RWPE2 (cell line): ENCODE measurements at regions not wholly inside any gene's neighbourhood (a gene's known extent, or its start where the extent isn't known, plus 50 kb on each side); places are given as distances from the start of the nearest gene placed in this dataset.

Source experiments
- ATAC-seq: fragments of 200-7000 bp; cut with Tn5 transposase; 3 replicates; pipeline ENCODE4 v1.9.1; 2021; ENCODE audit warnings: low read depth
- DNase-seq: peaks from one replicate; pipeline ENCODE4 v3.0.0-alpha.2; 2020; ENCODE audit warnings: low spot score
- H3K27ac ChIP-seq: fragments of 450-650 bp; 2 replicates; pipeline ENCODE4 v1.5.1; 2017; ENCODE audit warnings: mild to moderate bottlenecking; ENCODE audit not compliant: poor library complexity, severe bottlenecking
- H3K27me3 ChIP-seq: fragments of 250-450 bp; sonication (Bioruptor Pico); 2 replicates; pipeline ENCODE4 v1.5.1; 2021; ENCODE audit warnings: mild to moderate bottlenecking, moderate library complexity; ENCODE audit not compliant: insufficient read depth, poor library complexity, severe bottlenecking
- H3K36me3 ChIP-seq: fragments of 250-450 bp; sonication (Bioruptor Pico); 2 replicates; pipeline ENCODE4 v1.5.1; 2020; ENCODE audit warnings: low read depth, mild to moderate bottlenecking, moderate library complexity
- H3K4me1 ChIP-seq: fragments of 250-450 bp; sonication (Bioruptor Pico); 2 replicates; pipeline ENCODE4 v1.5.1; 2021; ENCODE audit warnings: mild to moderate bottlenecking, moderate library complexity; ENCODE audit not compliant: insufficient read depth, poor library complexity, severe bottlenecking
- H3K4me3 ChIP-seq: fragments of 250-450 bp; sonication (Bioruptor Pico); 2 replicates; pipeline ENCODE4 v1.5.1; 2021; ENCODE audit warnings: mild to moderate bottlenecking, moderate library complexity; ENCODE audit not compliant: severe bottlenecking
- H3K9me3 ChIP-seq: fragments of 250-450 bp; sonication (Bioruptor Pico); 2 replicates; pipeline ENCODE4 v1.5.1; 2021; ENCODE audit warnings: mild to moderate bottlenecking, moderate library complexity; ENCODE audit not compliant: severe bottlenecking
- TF ChIP-seq, protein P1 (sequence below): fragments of 450-650 bp; IDR thresholded peaks from one replicate; pipeline ENCODE4 v1.5.1; 2017; ENCODE audit warnings: mild to moderate bottlenecking, moderate library complexity; ENCODE audit not compliant: poor library complexity, severe bottlenecking

DNA sequence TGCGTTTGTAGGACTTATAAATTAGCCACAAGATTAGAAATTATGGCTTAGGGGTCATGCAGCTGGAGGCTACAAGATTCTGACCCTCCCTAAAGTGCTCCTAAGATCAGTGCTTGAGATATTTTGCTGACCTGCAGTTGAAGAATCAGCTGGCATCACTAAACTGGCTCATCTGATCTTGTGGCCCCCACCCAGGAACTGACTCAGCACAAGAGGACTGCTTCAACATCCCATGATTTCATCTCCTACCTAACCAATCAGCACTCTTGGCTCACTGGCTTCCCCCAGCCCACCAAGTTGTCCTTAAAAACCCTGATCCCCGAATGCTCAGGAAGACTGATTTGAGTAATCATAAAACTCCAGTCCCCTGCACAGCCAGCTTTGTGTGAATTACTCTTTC, 86.4 kb upstream of the ERCC4 start:
- no peaks in the 10 kb centered on the region for H3K4me1 ChIP-seq
- ATAC-seq (no peak), DNase-seq (no peak)
- no peaks in the 10 kb centered on the region for H3K9me3 ChIP-seq
- no peaks in the 10 kb centered on the region for H3K36me3 ChIP-seq
- TF ChIP-seq, protein P1, sequence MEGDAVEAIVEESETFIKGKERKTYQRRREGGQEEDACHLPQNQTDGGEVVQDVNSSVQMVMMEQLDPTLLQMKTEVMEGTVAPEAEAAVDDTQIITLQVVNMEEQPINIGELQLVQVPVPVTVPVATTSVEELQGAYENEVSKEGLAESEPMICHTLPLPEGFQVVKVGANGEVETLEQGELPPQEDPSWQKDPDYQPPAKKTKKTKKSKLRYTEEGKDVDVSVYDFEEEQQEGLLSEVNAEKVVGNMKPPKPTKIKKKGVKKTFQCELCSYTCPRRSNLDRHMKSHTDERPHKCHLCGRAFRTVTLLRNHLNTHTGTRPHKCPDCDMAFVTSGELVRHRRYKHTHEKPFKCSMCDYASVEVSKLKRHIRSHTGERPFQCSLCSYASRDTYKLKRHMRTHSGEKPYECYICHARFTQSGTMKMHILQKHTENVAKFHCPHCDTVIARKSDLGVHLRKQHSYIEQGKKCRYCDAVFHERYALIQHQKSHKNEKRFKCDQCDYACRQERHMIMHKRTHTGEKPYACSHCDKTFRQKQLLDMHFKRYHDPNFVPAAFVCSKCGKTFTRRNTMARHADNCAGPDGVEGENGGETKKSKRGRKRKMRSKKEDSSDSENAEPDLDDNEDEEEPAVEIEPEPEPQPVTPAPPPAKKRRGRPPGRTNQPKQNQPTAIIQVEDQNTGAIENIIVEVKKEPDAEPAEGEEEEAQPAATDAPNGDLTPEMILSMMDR, result no peak
- no peaks in the 10 kb centered on the region for H3K27me3 ChIP-seq
- H3K27ac ChIP-seq, result no peak overlapping the region
- H3K4me3 ChIP-seq, result no peak overlapping the region

DNA sequence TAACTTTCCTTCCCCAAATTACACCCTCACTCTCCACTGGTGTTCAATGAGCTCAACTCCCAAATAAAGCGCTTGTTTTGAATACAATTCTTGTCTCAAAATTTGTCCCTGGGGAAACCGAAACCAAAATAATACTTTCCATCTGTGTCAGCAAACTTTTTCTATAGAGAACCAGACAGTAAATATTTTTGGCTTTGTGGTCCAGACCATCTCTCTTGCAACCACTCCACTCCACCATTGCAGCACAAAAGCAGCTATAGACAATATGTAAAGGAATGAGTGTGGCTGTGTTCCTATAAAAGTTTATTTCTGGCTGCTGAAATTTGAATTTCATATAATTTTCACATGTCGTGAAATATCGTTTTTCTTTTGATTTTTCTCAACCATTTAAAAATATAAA, 84.6 kb upstream of the ERCC4 start:
- H3K27me3 ChIP-seq, result no peaks in the 10 kb centered on the region
- TF ChIP-seq, protein P1, result no peak
- H3K4me1 ChIP-seq, result no peaks in the 10 kb centered on the region
- H3K9me3 ChIP-seq, result no peaks in the 10 kb centered on the region
- no peak overlapping the region for H3K27ac ChIP-seq
- no peak for ATAC-seq
- no peak for DNase-seq
- no peaks in the 10 kb centered on the region for H3K36me3 ChIP-seq
- no peak overlapping the region for H3K4me3 ChIP-seq

DNA sequence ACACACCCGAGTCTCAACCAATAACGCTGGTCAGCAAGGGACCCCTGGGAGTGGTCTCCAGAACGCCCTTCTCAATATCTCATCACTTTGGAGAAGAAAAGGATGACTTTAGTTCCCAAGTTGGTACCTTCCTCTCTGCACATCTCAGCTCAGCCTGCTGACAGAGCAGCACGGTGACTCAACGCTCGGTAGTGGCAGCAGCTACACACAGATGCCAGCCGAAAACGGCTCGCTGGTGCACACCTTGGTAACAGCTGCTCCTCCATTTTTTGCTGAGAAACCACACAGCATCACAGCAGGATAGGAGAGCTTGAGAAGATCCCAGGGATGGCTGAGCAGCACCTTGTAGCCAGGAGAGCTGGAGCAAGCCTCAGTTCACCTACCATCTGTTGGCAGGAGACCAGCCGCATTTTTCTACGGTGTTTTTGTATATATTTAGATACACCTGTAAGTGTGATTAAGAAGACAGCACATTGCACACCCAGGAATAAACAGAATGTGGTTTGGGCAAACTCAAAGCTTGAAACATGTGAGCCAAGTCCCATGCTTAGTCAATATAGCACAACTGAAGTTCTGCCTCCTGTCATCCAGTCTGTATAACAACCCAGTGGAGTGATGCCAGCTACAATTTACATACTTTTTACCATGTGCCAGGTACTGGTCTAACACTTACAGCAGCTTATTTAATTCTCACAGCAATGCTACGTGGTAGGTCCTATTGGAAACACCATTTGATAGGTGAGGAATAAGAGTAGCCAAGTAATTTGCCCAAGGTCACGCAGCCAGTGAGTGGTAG, 83.8 kb upstream of the ERCC4 start:
- no peaks in the 10 kb centered on the region for H3K36me3 ChIP-seq
- DNase-seq, result no peak

DNA sequence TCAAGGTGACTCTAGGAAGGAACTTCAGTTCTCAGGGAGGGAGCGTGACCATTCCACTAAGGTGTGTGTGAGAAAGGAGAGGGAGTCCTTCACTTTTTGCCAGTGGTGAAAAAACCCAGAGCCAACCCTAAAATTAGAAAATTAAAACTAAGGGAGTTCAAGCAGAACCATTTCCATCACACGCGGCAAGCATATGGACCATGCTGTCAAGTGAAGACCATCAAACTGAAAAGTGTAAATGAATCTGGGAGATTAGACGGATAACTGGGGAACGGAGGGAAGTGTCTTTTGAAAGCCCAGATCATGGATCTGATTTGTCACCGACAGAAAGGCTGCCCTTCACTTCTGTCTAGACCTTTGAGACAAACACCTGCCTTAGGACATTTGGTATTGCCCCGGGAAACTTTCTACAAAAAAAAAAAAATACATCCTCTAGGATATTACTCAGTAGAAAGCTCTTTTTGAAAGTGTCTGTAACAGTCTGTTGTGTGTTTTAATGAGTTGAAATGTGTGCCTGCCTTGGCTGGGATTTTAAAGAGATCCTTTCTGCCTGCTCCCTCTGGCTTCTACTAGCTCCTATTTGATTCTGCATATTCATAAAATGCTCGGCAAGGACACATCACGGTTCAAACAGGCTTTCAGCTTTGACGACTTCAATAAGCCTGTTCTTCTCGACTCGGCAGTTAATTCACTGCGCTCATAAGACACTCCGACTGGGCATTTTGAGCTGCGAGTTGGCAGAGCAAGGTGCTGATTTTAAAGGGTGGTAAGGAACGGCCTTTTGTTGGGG, 81.4 kb upstream of the ERCC4 start:
- H3K9me3 ChIP-seq, result no peaks in the 10 kb centered on the region
- no peaks in the 10 kb centered on the region for H3K36me3 ChIP-seq
- TF ChIP-seq, protein P1, result no peak
- peaks cover 6% of the 10 kb centered on the region for H3K27me3 ChIP-seq
- DNase-seq (no peak), ATAC-seq (no peak)
- H3K27ac ChIP-seq, result no peak overlapping the region
- H3K4me1 ChIP-seq, result no peaks in the 10 kb centered on the region
- no peak overlapping the region for H3K4me3 ChIP-seq

More for the DNA sequence above, 83.8 kb upstream of the ERCC4 start:
- Histone ChIP-seq H3K4me1 (no peaks in the 10 kb centered on the region), H3K27ac (no peak overlapping the region), H3K9me3 (no peaks in the 10 kb centered on the region), H3K27me3 (no peaks in the 10 kb centered on the region), H3K4me3 (no peak overlapping the region)
- ATAC-seq, result no peak
- TF ChIP-seq, protein P1, result no peak
